ENCODE measurements at regions not wholly inside any gene's neighbourhood (a gene's known extent, or its start where the extent isn't known, plus 50 kb on each side); places are given as distances from the start of the nearest gene placed in this dataset.

DNA sequence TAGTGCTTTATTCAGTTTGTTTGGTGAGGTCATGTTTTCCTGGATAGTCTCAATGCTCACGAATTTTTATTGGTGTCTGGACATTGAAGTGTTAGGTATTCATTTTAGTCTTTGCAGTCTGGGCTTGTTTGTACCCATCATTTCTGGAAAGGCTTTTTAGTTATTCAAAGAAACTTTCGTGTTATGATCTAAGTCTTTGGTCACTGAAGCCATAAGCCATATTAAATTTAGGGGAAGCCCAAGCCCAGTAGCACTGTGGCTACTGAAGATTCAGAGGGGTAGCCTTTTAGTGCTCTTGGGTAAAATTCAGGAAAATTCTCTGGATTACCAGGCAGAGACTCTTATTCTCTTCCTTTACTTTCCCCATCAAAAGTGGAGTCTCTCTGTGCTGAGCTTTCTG, 56.2 kb upstream of the PEX5L start:
- no peak overlapping the region for H3K4me2 ChIP-seq

DNA sequence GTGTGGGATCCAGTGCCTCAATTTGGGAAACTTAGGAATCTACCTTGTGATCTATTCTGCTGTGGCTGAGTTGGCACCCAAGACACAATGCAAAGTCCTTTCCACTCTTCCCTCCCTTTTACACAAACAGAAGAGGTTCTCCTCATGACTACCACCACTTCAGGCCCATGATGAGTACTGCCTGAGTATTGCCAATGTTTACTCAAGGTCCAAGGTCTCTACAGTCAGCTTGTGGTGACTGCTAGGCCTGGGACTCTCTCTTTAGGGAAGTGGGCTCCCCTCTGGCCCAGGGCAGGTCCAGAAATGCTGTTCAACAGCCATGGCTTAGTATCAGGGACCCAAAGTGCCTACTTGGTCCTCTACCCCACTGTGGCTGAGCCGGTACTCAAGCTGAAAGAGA, 56.8 kb upstream of the PEX5L start:
- H3K9ac ChIP-seq: no peak overlapping the region
- no peak overlapping the region for H3K4me2 ChIP-seq
- H3K4me1 ChIP-seq: no peaks in the 10 kb centered on the region
- no peak overlapping the region for H3K4me3 ChIP-seq
- H3K27me3 ChIP-seq: no peaks in the 10 kb centered on the region
- H3K36me3 ChIP-seq: no peaks in the 10 kb centered on the region
- H4K20me1 ChIP-seq: no peaks in the 10 kb centered on the region
- H3K9me3 ChIP-seq: no peaks in the 10 kb centered on the region
- TF ChIP-seq Cebpa-rat (IDR thresholded peaks at IDR 0.05): no peak
- H3K27ac ChIP-seq: no peak overlapping the region

More for the DNA sequence above, 56.2 kb upstream of the PEX5L start:
- Histone ChIP-seq H3K9ac (no peak overlapping the region), H3K4me1 (no peaks in the 10 kb centered on the region), H4K20me1 (no peaks in the 10 kb centered on the region), H3K9me3 (no peaks in the 10 kb centered on the region), H3K27me3 (no peaks in the 10 kb centered on the region), H3K36me3 (no peaks in the 10 kb centered on the region), H3K27ac (no peak overlapping the region), H3K4me3 (no peak overlapping the region)
- no peak for TF ChIP-seq Cebpa-rat (IDR thresholded peaks at IDR 0.05)

DNA sequence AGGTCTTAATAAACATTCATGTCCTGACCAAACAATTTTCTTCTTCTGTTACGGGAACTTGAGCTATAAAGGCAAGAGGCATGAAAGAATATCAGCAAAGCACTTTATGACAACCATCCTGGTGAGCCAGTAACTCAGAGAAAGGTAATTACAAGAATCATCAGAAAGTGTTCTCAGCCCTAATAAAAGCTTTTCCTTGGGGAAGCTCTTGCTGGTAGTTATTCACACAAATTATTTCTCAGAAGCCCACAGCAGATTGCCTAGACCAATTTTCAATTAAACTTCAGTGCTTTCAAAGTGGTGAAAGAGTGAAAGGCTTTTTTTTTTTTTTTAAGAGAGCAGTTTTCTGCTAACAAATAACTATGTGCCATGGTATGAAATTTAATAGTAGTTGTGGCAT, 60.9 kb upstream of the PEX5L start:
- H3K4me2 ChIP-seq: no peak overlapping the region
- no peaks in the 10 kb centered on the region for H3K27me3 ChIP-seq
- H3K27ac ChIP-seq: no peak overlapping the region
- no peaks in the 10 kb centered on the region for H4K20me1 ChIP-seq
- H3K4me3 ChIP-seq: no peak overlapping the region
- H3K9me3 ChIP-seq: 0 out of 2 replicates have a peak, but pooled peaks cover 5% of the 10 kb centered on the region
- no peak for TF ChIP-seq Cebpa-rat (IDR thresholded peaks at IDR 0.05)
- H3K36me3 ChIP-seq: no peaks in the 10 kb centered on the region
- H3K9ac ChIP-seq: no peak overlapping the region
- H3K4me1 ChIP-seq: no peaks in the 10 kb centered on the region

DNA sequence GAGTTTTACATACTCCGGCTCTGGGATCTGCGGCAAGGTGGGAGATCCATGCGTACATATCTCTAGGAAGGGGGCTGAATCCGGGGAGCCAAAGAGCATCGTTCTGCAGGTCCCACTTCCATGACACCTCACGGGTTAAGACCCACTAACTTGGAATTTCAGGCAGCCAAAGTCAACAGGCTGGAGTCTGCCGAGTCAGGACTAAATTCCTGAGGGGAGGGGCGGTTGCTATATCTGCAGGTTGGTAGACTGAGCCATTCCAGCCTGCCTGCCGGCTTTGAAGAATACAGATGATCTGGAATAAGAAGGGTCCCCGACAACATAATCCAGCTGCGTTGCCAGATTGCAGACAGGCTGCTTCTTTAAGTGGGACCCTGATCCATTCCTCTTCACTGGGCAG, 65.4 kb upstream of the PEX5L start:
- H3K4me2 ChIP-seq: no peak overlapping the region
- H3K27me3 ChIP-seq: no peaks in the 10 kb centered on the region
- H3K4me1 ChIP-seq: no peaks in the 10 kb centered on the region
- no peak overlapping the region for H3K27ac ChIP-seq
- 0 out of 2 replicates have a peak, but pooled peaks cover 5% of the 10 kb centered on the region for H3K9me3 ChIP-seq
- no peak for TF ChIP-seq Cebpa-rat (IDR thresholded peaks at IDR 0.05)
- H3K4me3 ChIP-seq: no peak overlapping the region
- no peaks in the 10 kb centered on the region for H4K20me1 ChIP-seq
- no peaks in the 10 kb centered on the region for H3K36me3 ChIP-seq
- H3K9ac ChIP-seq: no peak overlapping the region

DNA sequence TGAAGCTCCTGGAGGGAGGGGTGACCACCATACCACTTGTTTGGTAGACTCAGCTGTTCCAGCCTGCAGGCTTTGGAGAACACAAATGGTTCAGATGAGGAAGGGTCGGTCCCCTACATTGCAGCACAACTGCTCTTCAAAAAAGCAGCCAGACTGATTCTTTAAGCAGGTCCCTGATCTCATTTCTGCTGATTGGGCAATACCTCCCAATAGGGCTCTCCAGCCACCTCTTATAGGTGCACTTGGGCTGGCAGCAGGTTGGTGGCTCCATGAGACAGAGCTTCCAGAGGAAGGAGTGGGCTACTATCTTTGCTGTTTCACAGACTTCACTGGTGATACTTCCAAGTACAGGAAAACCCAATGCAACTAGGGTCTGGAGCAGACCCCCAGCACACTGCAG, 65.9 kb upstream of the PEX5L start:
- no peaks in the 10 kb centered on the region for H3K27me3 ChIP-seq
- H3K27ac ChIP-seq: no peak overlapping the region
- no peaks in the 10 kb centered on the region for H4K20me1 ChIP-seq
- H3K9ac ChIP-seq: no peak overlapping the region
- 0 out of 2 replicates have a peak, but pooled peaks cover 5% of the 10 kb centered on the region for H3K9me3 ChIP-seq
- no peaks in the 10 kb centered on the region for H3K36me3 ChIP-seq
- no peak for TF ChIP-seq Cebpa-rat (IDR thresholded peaks at IDR 0.05)
- H3K4me3 ChIP-seq: no peak overlapping the region
- no peak overlapping the region for H3K4me2 ChIP-seq
- H3K4me1 ChIP-seq: no peaks in the 10 kb centered on the region

DNA sequence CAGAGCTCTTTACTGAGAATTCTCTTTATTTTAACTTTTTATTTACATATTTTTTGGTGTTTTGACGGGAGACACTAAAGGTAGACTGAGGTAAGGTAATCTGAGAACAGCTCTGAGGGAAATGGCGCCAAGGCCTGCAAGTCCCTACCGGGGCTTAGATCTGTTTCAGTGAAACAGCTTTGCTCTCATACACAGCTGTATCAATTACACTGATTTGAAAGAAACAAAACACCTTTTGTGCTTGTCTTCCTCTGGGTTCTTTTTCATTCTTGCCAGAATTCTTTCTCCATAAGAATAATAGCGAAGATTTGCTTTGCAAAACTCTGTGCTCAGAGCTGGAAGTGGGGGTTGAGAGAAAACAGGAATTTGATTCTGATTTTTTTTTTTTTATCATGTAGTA, 79.5 kb upstream of the PEX5L start:
- Histone ChIP-seq H3K4me1 (peaks cover 22% of the 10 kb centered on the region), H3K9ac (no peak overlapping the region), H3K27ac (no peak overlapping the region), H4K20me1 (no peaks in the 10 kb centered on the region), H3K4me3 (no peak overlapping the region), H3K27me3 (no peaks in the 10 kb centered on the region), H3K9me3 (no peaks in the 10 kb centered on the region), H3K36me3 (no peaks in the 10 kb centered on the region), H3K4me2 (no peak overlapping the region)
- no peak for TF ChIP-seq Cebpa-rat (IDR thresholded peaks at IDR 0.05)

DNA sequence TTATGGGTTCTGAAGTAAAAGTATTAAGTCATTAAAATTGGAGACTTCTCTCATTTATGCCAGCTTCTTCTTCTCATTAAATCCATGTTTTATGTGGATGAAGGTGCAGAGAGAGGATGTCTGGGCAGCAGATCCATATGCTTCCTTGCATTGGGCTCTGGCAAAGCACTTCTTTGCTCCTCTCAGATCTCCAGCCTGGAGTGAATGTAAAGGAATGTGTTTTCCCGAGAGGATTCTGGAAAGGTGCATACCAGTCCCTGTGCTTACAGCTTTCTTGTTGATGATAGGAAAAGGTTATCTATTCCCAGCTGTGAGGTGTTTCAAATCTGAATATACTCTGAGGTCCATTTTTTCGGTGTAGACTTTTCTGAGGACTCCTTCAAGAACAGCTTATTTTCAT, 79.9 kb upstream of the PEX5L start:
- Histone ChIP-seq H3K9ac (no peak overlapping the region), H3K4me2 (peak overlapping the region; percentile 64; the same call in 1 of the 2 replicates), H3K4me3 (no peak overlapping the region), H3K27ac (no peak overlapping the region), H3K4me1 (peaks cover 22% of the 10 kb centered on the region), H4K20me1 (no peaks in the 10 kb centered on the region), H3K27me3 (no peaks in the 10 kb centered on the region), H3K36me3 (no peaks in the 10 kb centered on the region), H3K9me3 (no peaks in the 10 kb centered on the region)
- no peak for TF ChIP-seq Cebpa-rat (IDR thresholded peaks at IDR 0.05)

DNA sequence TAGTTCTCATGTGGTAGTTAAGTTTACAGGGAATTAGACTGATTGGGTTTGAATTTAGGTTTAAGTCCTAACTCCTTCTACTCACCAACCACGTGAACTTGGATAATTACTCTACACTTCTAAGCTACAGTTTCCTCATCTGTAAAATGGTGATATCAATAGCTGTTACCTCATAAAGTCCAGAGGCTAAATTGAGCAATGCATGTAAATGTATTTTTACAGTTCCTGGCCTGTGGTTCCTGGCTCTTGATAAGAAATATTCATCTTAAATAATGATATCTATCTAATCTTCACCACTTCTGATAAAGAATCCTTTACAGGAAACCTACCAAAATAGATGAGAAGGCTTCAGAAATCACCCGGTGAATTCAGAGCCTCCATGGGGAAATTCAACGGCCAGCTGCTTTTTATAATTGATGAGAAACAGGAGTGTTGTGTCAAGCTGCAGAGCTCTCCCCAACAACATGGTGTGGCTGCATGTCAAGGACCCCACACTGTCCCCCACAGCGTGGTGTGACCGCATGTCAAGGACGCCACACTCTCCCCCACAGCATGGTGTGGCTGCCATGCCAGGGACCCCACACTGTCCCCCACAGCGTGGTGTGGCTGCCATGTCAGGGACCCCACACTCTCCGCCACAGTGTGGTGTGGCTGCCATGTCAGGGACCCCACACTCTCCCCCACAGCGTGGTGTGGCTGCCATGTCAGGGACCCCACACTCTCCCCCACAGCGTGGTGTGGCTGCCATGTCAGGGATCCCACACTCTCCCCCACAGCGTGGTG, 80.8 kb upstream of the PEX5L start:
- TF ChIP-seq Cebpa-rat (IDR thresholded peaks at IDR 0.05): no peak
- H3K4me3 ChIP-seq: no peak overlapping the region
- peak overlapping the region; percentile 66 for H3K27ac ChIP-seq
- peak overlapping the region; percentile 64 for H3K4me2 ChIP-seq
- peaks cover 22% of the 10 kb centered on the region for H3K4me1 ChIP-seq
- H3K36me3 ChIP-seq: no peaks in the 10 kb centered on the region
- no peaks in the 10 kb centered on the region for H4K20me1 ChIP-seq
- no peaks in the 10 kb centered on the region for H3K27me3 ChIP-seq
- H3K9me3 ChIP-seq: no peaks in the 10 kb centered on the region
- H3K9ac ChIP-seq: no peak overlapping the region; the same call in 1 of the 2 replicates

DNA sequence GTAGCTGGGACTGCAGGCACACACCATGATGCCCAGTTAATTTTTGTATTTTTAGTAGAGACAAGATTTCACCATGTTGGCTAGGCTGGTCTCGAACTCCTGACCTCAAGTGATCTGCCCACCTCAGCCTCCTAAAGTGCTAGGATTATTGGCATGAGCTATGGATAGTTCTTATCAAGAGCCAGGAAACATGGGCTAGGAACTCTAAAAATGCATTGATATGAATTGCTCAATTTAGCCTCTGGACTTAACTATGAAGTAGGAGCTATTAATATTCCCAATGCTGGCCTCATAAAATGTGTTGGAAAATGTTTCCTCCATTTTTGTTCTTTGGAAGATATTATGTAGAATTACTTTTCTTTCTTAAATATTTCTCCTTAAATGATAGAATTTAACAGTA, 82.8 kb upstream of the PEX5L start:
- no peak for TF ChIP-seq Cebpa-rat (IDR thresholded peaks at IDR 0.05)
- H4K20me1 ChIP-seq: no peaks in the 10 kb centered on the region
- no peak overlapping the region for H3K4me3 ChIP-seq
- H3K27ac ChIP-seq: no peak overlapping the region
- H3K4me2 ChIP-seq: no peak overlapping the region
- no peaks in the 10 kb centered on the region for H3K27me3 ChIP-seq
- H3K9ac ChIP-seq: no peak overlapping the region
- peaks cover 22% of the 10 kb centered on the region for H3K4me1 ChIP-seq
- no peaks in the 10 kb centered on the region for H3K9me3 ChIP-seq
- H3K36me3 ChIP-seq: no peaks in the 10 kb centered on the region

DNA sequence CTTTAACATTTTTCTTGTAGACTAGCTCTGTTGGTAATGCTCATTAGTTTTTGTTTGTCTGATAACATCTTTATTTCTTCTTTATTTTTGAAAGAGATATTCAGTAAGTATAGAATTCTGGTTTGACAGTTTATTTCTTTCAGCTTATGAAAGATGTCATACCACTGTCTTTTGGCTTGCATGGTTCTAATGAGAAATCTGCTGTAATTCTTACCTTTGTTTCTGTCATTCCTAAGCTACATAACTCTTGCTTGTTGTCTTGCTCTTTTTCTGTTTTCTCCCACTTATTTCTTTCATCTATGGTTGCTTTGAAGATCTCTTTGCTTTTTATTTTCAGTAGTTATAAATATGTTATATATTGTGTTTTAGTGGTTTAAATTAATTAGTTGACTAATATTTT, 87.2 kb upstream of the PEX5L start:
- H3K9me3 ChIP-seq: peaks cover 31% of the 10 kb centered on the region
- no peak overlapping the region for H3K9ac ChIP-seq

More for the DNA sequence above, 87.2 kb upstream of the PEX5L start:
- no peak overlapping the region for H3K4me3 ChIP-seq
- TF ChIP-seq Cebpa-rat (IDR thresholded peaks at IDR 0.05): no peak
- H4K20me1 ChIP-seq: no peaks in the 10 kb centered on the region
- H3K4me1 ChIP-seq: no peaks in the 10 kb centered on the region
- H3K4me2 ChIP-seq: no peak overlapping the region
- no peak overlapping the region for H3K27ac ChIP-seq
- no peaks in the 10 kb centered on the region for H3K36me3 ChIP-seq
- no peaks in the 10 kb centered on the region for H3K27me3 ChIP-seq

All from BLaER1 (cell line).